Liver (tissue), 3 donors: ENCODE measurements at regions not wholly inside any gene's neighbourhood (a gene's known extent, or its start where the extent isn't known, plus 50 kb on each side); places are given as distances from the start of the nearest gene placed in this dataset.

Experiments
- EGR1 ChIP-seq, 2 donors: IDR thresholded peaks; 2 replicates each; pipeline ENCODE4 v1.6.1; 2016 to 2018; ENCODE audit warnings: antibody characterized with exemption in 2 of 2, low read depth in 2 of 2
- GABPA ChIP-seq, 2 donors: IDR thresholded peaks in 1 of 2; conservative IDR thresholded peaks in 1 of 2; 2 replicates each; pipeline ENCODE4 v1.6.1; 2016; ENCODE audit warnings: antibody characterized with exemption in 2 of 2, mild to moderate bottlenecking in 1 of 2, moderate library complexity in 1 of 2
- HNF4A ChIP-seq, 2 donors: conservative IDR thresholded peaks; 2 replicates each; pipeline ENCODE4 v1.6.1; 2016; ENCODE audit warnings: antibody characterized with exemption in 2 of 2, mild to moderate bottlenecking in 2 of 2
- HNF4G ChIP-seq: IDR thresholded peaks from 2 replicates; pipeline ENCODE4 v1.6.1; 2016; ENCODE audit warnings: antibody characterized with exemption
- JUND ChIP-seq, 2 donors: IDR thresholded peaks; 2 replicates each; pipeline ENCODE4 v1.6.1; 2016; ENCODE audit warnings: antibody characterized with exemption in 2 of 2
- RAD21 ChIP-seq, 2 donors: IDR thresholded peaks; 2 replicates each; pipeline ENCODE4 v1.6.1; 2016; ENCODE audit warnings: antibody characterized with exemption in 2 of 2, mild to moderate bottlenecking in 2 of 2
- SP1 ChIP-seq: IDR thresholded peaks from 2 replicates; pipeline ENCODE4 v1.6.1; 2018; ENCODE audit warnings: antibody characterized with exemption, mild to moderate bottlenecking
- YY1 ChIP-seq: IDR thresholded peaks from 2 replicates; pipeline ENCODE4 v1.6.1; 2016; ENCODE audit warnings: antibody characterized with exemption, mild to moderate bottlenecking
- TF ChIP-seq, protein P1 (sequence below): fragments of 150-350 bp; IDR thresholded peaks from 2 replicates; pipeline ENCODE4 v1.5.1; 2017; ENCODE audit warnings: improper control_type of control experiment, low read depth, low read length; ENCODE audit not compliant: missing input control
- TF ChIP-seq, protein P2 (sequence below): IDR thresholded peaks from 2 replicates; pipeline ENCODE4 v1.6.1; 2016; ENCODE audit warnings: antibody characterized with exemption
- TF ChIP-seq, protein P3 (sequence below): IDR thresholded peaks from 2 replicates; pipeline ENCODE4 v1.6.1; 2016; ENCODE audit warnings: antibody characterized with exemption, mild to moderate bottlenecking
- TF ChIP-seq, protein P4 (sequence below): IDR thresholded peaks from 2 replicates; pipeline ENCODE4 v1.6.1; 2016; ENCODE audit warnings: antibody characterized with exemption
- TF ChIP-seq, protein P5 (sequence below): IDR thresholded peaks from 2 replicates; pipeline ENCODE4 v1.6.1; 2016; ENCODE audit warnings: antibody characterized with exemption
- donor health status: healthy.
- donor health status: healthy.

DNA sequence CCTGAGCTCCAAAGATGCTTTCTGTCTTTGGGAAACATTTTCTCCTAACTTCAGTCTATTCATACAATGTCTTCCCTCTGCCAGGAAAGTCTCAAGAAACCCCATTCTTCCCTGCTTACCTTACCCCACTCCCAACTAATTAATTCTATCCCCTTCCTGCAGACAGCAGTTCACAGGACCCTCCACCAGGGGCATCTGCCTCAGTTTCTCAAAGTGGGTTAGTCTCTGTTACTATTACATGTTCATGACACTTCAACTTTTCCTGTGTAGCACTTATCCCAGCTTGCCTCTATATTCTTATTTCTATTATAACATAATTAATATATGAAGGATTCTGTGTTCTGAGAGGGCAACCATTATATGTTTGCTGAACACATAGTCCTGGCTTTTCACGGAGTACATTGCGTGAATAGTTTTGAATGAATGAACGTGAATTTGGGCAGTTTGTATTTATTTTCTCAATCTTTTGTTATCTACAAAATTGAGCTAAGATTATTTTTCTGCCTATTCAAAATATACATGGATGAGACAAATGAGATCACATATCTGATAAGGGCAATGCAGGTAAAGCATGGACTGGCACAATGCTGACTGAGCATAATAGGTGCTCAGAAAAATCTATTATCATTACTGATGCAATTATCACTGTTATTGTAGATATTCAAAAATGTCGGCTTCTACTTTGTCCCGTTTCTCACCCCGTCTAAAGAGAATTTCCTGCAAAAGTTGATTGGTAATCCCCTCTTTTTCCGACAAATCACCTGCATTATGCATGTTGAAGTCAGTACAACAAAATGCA, 341.1 kb downstream of the BRINP1 start:
- TF ChIP-seq, protein P1, sequence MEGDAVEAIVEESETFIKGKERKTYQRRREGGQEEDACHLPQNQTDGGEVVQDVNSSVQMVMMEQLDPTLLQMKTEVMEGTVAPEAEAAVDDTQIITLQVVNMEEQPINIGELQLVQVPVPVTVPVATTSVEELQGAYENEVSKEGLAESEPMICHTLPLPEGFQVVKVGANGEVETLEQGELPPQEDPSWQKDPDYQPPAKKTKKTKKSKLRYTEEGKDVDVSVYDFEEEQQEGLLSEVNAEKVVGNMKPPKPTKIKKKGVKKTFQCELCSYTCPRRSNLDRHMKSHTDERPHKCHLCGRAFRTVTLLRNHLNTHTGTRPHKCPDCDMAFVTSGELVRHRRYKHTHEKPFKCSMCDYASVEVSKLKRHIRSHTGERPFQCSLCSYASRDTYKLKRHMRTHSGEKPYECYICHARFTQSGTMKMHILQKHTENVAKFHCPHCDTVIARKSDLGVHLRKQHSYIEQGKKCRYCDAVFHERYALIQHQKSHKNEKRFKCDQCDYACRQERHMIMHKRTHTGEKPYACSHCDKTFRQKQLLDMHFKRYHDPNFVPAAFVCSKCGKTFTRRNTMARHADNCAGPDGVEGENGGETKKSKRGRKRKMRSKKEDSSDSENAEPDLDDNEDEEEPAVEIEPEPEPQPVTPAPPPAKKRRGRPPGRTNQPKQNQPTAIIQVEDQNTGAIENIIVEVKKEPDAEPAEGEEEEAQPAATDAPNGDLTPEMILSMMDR = no peak
- TF ChIP-seq RAD21 (IDR thresholded peaks at IDR 0.05) (no peak), YY1 (no peak), SP1 (no peak), EGR1 (IDR thresholded peaks at IDR 0.05; ENCODE audit: low read depth in 2 of 2) (no peak), JUND (IDR thresholded peaks at IDR 0.05) (no peak), GABPA (IDR thresholded peaks at IDR 0.05 in 1 of 2, conservative IDR thresholded peaks at IDR 0.05 in 1 of 2) (no peak), HNF4G (no peak), HNF4A (conservative IDR thresholded peaks at IDR 0.05) (no peak)
- TF ChIP-seq, protein P2, sequence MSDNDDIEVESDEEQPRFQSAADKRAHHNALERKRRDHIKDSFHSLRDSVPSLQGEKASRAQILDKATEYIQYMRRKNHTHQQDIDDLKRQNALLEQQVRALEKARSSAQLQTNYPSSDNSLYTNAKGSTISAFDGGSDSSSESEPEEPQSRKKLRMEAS = no peak
- TF ChIP-seq, protein P3, sequence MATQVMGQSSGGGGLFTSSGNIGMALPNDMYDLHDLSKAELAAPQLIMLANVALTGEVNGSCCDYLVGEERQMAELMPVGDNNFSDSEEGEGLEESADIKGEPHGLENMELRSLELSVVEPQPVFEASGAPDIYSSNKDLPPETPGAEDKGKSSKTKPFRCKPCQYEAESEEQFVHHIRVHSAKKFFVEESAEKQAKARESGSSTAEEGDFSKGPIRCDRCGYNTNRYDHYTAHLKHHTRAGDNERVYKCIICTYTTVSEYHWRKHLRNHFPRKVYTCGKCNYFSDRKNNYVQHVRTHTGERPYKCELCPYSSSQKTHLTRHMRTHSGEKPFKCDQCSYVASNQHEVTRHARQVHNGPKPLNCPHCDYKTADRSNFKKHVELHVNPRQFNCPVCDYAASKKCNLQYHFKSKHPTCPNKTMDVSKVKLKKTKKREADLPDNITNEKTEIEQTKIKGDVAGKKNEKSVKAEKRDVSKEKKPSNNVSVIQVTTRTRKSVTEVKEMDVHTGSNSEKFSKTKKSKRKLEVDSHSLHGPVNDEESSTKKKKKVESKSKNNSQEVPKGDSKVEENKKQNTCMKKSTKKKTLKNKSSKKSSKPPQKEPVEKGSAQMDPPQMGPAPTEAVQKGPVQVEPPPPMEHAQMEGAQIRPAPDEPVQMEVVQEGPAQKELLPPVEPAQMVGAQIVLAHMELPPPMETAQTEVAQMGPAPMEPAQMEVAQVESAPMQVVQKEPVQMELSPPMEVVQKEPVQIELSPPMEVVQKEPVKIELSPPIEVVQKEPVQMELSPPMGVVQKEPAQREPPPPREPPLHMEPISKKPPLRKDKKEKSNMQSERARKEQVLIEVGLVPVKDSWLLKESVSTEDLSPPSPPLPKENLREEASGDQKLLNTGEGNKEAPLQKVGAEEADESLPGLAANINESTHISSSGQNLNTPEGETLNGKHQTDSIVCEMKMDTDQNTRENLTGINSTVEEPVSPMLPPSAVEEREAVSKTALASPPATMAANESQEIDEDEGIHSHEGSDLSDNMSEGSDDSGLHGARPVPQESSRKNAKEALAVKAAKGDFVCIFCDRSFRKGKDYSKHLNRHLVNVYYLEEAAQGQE = no peak
- TF ChIP-seq, protein P4, sequence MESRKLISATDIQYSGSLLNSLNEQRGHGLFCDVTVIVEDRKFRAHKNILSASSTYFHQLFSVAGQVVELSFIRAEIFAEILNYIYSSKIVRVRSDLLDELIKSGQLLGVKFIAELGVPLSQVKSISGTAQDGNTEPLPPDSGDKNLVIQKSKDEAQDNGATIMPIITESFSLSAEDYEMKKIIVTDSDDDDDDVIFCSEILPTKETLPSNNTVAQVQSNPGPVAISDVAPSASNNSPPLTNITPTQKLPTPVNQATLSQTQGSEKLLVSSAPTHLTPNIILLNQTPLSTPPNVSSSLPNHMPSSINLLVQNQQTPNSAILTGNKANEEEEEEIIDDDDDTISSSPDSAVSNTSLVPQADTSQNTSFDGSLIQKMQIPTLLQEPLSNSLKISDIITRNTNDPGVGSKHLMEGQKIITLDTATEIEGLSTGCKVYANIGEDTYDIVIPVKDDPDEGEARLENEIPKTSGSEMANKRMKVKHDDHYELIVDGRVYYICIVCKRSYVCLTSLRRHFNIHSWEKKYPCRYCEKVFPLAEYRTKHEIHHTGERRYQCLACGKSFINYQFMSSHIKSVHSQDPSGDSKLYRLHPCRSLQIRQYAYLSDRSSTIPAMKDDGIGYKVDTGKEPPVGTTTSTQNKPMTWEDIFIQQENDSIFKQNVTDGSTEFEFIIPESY = no peak
- TF ChIP-seq, protein P5, sequence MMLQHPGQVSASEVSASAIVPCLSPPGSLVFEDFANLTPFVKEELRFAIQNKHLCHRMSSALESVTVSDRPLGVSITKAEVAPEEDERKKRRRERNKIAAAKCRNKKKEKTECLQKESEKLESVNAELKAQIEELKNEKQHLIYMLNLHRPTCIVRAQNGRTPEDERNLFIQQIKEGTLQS = no peak
